Astrocyte (in vitro differentiated cells and primary cell): ENCODE measurements at regions not wholly inside any gene's neighbourhood (a gene's known extent, or its start where the extent isn't known, plus 50 kb on each side); places are given as distances from the start of the nearest gene placed in this dataset.
"Not testable (repeated sequence)": the region's sequence is repeated elsewhere in the genome, so short reads cannot be mapped to it uniquely, and the experiment has no call there.

Source experiments
- CTCF ChIP-seq: IDR thresholded peaks from 2 replicates; pipeline ENCODE4 v1.5.1; 2011; ENCODE audit warnings: low read depth, mild to moderate bottlenecking, inconsistent platforms, low read length, moderate library complexity; ENCODE audit not compliant: insufficient read depth
- EZH2 ChIP-seq: IDR thresholded peaks from 2 replicates; pipeline ENCODE4 v1.6.1; 2012; ENCODE audit warnings: mild to moderate bottlenecking, low read length, inconsistent platforms; ENCODE audit not compliant: insufficient read depth

- TF ChIP-seq EZH2, CTCF: not testable (repeated sequence)
Observed at GRCh38 chr9:40221596-40222233, 866.2 kb downstream of the SPATA31A1 start.
